HL-60 (cell line): ENCODE measurements at regions not wholly inside any gene's neighbourhood (a gene's known extent, or its start where the extent isn't known, plus 50 kb on each side); places are given as distances from the start of the nearest gene placed in this dataset.

Source experiments
- TF ChIP-seq, protein P1 (sequence below): IDR thresholded peaks from one replicate; pipeline ENCODE4 v1.5.1; 2011; ENCODE audit warnings: low read length, control low read depth, inconsistent platforms; ENCODE audit not compliant: insufficient read depth
- TF ChIP-seq, protein P2 (sequence below): IDR thresholded peaks from 2 replicates; pipeline ENCODE4 v1.6.1; 2012; ENCODE audit warnings: low read depth; ENCODE audit not compliant: insufficient replicate concordance

DNA sequence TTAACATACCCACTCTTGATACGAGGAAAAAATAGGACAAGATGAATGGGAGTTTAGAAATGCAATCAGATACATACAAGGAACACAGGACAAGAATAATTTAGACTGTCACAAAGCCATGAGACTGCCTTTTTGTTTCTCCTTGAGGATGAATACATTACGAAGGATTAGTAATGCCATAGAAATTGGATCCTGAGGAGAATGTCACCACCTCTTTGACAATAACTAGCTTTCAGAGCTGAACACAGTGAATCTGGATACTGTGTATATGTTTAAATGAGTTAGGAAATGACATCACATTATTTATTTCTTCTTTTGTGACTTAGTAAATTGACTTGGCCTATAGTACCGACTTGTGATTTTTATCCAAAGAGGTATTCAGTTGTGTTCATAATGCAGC, 596.3 kb upstream of the CNTNAP2 start:
- TF ChIP-seq, protein P1, sequence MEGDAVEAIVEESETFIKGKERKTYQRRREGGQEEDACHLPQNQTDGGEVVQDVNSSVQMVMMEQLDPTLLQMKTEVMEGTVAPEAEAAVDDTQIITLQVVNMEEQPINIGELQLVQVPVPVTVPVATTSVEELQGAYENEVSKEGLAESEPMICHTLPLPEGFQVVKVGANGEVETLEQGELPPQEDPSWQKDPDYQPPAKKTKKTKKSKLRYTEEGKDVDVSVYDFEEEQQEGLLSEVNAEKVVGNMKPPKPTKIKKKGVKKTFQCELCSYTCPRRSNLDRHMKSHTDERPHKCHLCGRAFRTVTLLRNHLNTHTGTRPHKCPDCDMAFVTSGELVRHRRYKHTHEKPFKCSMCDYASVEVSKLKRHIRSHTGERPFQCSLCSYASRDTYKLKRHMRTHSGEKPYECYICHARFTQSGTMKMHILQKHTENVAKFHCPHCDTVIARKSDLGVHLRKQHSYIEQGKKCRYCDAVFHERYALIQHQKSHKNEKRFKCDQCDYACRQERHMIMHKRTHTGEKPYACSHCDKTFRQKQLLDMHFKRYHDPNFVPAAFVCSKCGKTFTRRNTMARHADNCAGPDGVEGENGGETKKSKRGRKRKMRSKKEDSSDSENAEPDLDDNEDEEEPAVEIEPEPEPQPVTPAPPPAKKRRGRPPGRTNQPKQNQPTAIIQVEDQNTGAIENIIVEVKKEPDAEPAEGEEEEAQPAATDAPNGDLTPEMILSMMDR, result no peak
- TF ChIP-seq, protein P2, sequence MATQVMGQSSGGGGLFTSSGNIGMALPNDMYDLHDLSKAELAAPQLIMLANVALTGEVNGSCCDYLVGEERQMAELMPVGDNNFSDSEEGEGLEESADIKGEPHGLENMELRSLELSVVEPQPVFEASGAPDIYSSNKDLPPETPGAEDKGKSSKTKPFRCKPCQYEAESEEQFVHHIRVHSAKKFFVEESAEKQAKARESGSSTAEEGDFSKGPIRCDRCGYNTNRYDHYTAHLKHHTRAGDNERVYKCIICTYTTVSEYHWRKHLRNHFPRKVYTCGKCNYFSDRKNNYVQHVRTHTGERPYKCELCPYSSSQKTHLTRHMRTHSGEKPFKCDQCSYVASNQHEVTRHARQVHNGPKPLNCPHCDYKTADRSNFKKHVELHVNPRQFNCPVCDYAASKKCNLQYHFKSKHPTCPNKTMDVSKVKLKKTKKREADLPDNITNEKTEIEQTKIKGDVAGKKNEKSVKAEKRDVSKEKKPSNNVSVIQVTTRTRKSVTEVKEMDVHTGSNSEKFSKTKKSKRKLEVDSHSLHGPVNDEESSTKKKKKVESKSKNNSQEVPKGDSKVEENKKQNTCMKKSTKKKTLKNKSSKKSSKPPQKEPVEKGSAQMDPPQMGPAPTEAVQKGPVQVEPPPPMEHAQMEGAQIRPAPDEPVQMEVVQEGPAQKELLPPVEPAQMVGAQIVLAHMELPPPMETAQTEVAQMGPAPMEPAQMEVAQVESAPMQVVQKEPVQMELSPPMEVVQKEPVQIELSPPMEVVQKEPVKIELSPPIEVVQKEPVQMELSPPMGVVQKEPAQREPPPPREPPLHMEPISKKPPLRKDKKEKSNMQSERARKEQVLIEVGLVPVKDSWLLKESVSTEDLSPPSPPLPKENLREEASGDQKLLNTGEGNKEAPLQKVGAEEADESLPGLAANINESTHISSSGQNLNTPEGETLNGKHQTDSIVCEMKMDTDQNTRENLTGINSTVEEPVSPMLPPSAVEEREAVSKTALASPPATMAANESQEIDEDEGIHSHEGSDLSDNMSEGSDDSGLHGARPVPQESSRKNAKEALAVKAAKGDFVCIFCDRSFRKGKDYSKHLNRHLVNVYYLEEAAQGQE, result no peak
